ENCODE measurements at regions not wholly inside any gene's neighbourhood (a gene's known extent, or its start where the extent isn't known, plus 50 kb on each side); places are given as distances from the start of the nearest gene placed in this dataset.
"Not testable (repeated sequence)": the region's sequence is repeated elsewhere in the genome, so short reads cannot be mapped to it uniquely, and the experiment has no call there.

GRCh38 chr1:102687383-102687782 is 420.9 kb downstream of the COL11A1 start:
- DNase-seq: no peak

- DNase-seq: no peak
These were observed 446.8 kb downstream of the COL11A1 start for GRCh38 chr1:102661481-102661880.

- DNase-seq: not testable (repeated sequence)
These were observed 448.3 kb downstream of the COL11A1 start for GRCh38 chr1:102659876-102660483.

- no peak for DNase-seq
These were observed 453.3 kb downstream of the COL11A1 start for GRCh38 chr1:102655034-102655433.

- no peak for DNase-seq
These were observed 467.4 kb downstream of the COL11A1 start for GRCh38 chr1:102640872-102641271.

- DNase-seq: no peak
These were observed 468.0 kb downstream of the COL11A1 start for GRCh38 chr1:102640312-102640711.

- no peak for DNase-seq
These were observed 476.6 kb downstream of the COL11A1 start for GRCh38 chr1:102631691-102632090.

- DNase-seq: no peak
These were observed 478.3 kb downstream of the COL11A1 start for GRCh38 chr1:102630041-102630440.

GRCh38 chr1:102628109-102628613 is 480.2 kb downstream of the COL11A1 start:
- peak in 12 of 56 donors; percentile 1 to 29 (median 4) for DNase-seq

GRCh38 chr1:102627145-102627544 is 481.2 kb downstream of the COL11A1 start:
- DNase-seq: no peak

GRCh38 chr1:102615896-102616295 is 492.4 kb downstream of the COL11A1 start:
- no peak for DNase-seq

- DNase-seq: no peak
These were observed 513.2 kb downstream of the COL11A1 start for GRCh38 chr1:102595106-102595505.

- no peak for DNase-seq
These were observed 515.0 kb downstream of the COL11A1 start for GRCh38 chr1:102593276-102593675.

GRCh38 chr1:102588536-102588935 is 519.8 kb downstream of the COL11A1 start:
- DNase-seq: no peak

- no peak for DNase-seq
These were observed 522.3 kb downstream of the COL11A1 start for GRCh38 chr1:102586022-102586421.

- DNase-seq: no peak
These were observed 527.5 kb downstream of the COL11A1 start for GRCh38 chr1:102580806-102581205.

GRCh38 chr1:102578804-102579203 is 529.5 kb downstream of the COL11A1 start:
- no peak for DNase-seq

GRCh38 chr1:102572637-102573036 is 535.7 kb downstream of the COL11A1 start:
- no peak for DNase-seq

GRCh38 chr1:102566182-102566581 is 542.1 kb downstream of the COL11A1 start:
- DNase-seq: no peak

GRCh38 chr1:102562380-102562779 is 545.9 kb downstream of the COL11A1 start:
- no peak for DNase-seq

GRCh38 chr1:102550729-102551384 is 554.1 kb upstream of the OLFM3 start:
- peak in 1 of 56 donors; percentile 5 for DNase-seq

- no peak for DNase-seq
These were observed 549.5 kb upstream of the OLFM3 start for GRCh38 chr1:102546251-102546650.

Measured in nucleus accumbens (tissue), 56 donors.